ENCODE measurements at regions not wholly inside any gene's neighbourhood (a gene's known extent, or its start where the extent isn't known, plus 50 kb on each side); places are given as distances from the start of the nearest gene placed in this dataset.

DNA sequence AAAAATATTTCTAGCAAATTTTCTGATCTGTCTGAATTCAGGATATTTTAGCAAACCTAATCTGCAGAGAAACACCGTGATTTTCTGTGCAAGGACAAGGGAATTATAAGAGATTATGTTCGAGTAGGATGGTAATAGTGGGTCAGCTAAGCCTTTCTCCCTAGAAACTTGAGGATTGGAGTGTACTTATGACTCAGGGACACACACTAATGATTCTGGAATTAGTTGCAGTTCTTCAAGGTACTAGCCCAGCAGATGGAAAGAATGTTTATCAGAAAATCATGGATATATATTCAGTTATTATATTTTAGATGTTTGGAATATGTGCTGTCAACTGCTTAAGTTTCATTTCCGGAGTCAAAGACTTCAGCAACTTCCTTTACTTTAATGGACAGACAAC lies 177.1 kb upstream of the MAP3K7 start:
- TF ChIP-seq, protein P1, sequence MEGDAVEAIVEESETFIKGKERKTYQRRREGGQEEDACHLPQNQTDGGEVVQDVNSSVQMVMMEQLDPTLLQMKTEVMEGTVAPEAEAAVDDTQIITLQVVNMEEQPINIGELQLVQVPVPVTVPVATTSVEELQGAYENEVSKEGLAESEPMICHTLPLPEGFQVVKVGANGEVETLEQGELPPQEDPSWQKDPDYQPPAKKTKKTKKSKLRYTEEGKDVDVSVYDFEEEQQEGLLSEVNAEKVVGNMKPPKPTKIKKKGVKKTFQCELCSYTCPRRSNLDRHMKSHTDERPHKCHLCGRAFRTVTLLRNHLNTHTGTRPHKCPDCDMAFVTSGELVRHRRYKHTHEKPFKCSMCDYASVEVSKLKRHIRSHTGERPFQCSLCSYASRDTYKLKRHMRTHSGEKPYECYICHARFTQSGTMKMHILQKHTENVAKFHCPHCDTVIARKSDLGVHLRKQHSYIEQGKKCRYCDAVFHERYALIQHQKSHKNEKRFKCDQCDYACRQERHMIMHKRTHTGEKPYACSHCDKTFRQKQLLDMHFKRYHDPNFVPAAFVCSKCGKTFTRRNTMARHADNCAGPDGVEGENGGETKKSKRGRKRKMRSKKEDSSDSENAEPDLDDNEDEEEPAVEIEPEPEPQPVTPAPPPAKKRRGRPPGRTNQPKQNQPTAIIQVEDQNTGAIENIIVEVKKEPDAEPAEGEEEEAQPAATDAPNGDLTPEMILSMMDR (IDR thresholded peaks at IDR 0.05) = no peak
- no peak for TF ChIP-seq EP300 (IDR thresholded peaks at IDR 0.05)

Measured in upper lobe of left lung (tissue), 4 donors.